Renal cortical epithelial cell (primary cell): ENCODE measurements at regions not wholly inside any gene's neighbourhood (a gene's known extent, or its start where the extent isn't known, plus 50 kb on each side); places are given as distances from the start of the nearest gene placed in this dataset.
"Not testable (repeated sequence)": the region's sequence is repeated elsewhere in the genome, so short reads cannot be mapped to it uniquely, and the experiment has no call there.

ENCODE experiments used
- DNase-seq: peaks from one replicate; pipeline ENCODE4 v3.0.0-alpha.2; 2011; ENCODE audit warnings: low read depth

DNA sequence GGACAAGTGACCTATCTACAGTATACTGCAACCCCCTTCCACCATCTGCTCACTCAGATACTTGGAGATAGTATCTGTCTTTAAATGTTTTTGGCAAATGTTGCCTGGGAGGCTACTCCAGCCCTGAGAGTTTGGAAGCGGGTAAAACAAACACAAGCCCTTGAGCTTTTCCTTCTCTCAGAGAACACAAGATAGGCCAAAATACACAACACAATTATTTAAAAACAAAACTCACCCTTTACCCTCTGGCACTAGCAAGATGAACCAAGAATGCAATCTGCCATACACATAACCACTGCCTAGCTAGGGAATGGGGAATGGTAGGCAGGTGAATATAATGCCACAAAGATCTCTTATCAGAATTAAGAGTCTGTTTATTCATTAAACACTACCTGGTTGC lies 324.7 kb upstream of the FAM47C start:
- no peak for DNase-seq

DNA sequence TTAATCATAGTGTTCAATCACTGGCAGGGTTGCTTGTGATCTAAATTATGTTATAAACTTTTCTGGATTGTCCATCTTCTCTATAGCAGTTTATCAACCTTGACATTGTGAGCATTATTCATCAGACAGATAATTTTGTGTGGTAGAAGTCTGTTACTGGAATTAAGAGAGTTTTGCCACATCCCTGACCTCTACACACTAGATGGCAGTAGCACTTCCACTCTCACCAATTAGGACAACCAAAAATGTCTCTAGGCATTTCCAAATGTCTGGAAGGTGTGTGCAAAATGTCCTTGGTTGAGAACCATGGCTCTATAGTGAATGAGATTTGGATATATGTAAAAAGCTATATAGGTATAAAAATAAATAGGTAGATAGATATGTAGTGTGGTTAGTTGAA lies 324.1 kb upstream of the FAM47C start:
- DNase-seq, result no peak

DNA sequence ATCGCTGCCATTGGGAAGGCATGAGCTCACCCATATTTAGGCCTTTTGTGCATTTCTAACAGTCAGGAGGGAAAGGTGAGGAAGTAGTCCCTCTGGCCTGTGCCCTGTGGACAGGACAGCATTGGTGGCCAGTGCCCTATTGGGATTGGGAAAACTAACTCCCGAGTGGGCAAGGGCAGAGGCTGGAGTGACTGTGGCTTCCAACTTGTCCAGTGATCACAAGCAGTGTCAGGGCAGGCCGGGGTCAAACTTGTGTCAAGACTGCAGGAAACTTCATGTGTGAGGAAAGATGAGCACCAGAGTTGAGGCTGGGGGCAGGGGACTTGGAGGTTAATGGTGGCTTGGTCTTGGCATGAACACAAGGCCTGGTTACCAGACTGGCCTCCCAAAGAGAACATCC lies 286.2 kb upstream of the FAM47C start:
- no peak for DNase-seq

DNA sequence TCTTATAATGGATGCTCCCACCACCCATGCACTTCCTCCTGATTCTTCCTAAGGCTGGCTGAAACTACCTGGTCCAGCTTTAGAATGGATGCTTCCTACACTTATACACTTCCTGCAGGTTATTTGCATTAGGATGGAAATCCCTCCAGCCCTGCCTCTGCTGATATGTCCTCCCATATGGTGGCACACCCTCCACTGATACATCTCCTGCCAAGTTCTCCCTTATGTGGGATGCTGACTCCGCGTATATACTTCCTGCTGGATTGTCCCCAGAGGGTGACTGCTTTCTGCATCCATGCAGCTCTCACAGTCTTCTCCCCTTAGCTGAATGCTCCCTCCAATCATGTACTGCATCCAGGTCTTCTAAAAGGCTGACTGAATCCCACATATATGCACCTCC lies 254.6 kb upstream of the FAM47C start:
- DNase-seq, result no peak

DNA sequence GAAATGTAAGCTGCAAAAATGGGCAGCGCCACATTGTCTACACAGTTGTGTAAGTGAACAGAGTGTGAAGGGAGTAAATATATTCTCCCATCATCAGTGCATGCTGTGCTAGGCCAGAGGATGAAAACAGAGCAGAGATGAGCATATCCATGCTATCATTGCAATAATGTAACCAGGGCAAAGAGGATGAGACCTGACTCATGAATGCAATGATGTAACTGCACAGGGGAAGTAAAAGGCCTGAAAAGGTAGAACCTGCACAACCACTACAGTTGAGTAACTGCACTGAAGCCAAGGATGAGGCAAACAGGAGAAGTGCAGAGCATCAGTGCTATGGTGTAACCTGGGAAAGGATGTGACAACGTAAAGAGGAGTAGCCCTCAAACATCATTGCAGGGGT lies 220.4 kb upstream of the FAM47C start:
- DNase-seq, result no peak

DNA sequence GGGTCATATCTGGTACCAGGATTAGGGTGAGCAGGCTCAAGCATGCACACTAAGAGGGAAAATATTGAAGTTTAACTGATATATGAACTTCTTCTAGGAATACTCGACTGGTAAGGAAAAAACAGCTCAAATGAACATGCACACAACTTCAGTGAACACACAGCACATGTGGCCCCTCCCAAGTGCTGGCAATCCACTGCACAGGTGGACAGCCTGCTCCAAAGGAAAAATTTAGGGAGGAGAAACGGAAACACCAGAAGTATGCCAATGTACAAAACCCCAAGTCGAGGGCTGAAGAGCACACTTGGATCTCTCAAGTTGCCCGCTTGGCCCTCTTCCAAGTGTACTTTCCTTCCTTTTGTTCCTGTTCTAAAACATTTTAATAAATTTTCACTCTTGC lies 205.0 kb upstream of the FAM47C start:
- DNase-seq, result no peak

DNA sequence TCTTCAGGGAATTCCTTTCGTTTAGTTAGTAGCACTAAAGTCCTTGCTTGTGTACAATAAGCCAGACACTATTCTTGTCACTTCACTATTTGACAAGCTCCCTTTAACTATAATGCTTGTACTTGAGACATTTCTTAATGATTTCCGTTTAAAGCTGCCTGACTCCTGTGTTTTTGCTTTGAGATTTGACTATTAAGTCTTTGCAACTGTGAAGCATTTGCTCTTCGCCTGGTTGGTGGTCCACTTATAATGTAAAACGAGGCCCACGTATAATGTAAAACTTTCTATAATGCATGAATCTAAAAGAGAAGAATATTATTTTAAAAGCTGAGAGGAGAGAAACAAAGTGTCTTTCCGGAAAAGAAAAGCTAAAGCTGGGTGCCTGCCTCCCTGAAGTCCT lies 204.1 kb upstream of the FAM47C start:
- no peak for DNase-seq

DNA sequence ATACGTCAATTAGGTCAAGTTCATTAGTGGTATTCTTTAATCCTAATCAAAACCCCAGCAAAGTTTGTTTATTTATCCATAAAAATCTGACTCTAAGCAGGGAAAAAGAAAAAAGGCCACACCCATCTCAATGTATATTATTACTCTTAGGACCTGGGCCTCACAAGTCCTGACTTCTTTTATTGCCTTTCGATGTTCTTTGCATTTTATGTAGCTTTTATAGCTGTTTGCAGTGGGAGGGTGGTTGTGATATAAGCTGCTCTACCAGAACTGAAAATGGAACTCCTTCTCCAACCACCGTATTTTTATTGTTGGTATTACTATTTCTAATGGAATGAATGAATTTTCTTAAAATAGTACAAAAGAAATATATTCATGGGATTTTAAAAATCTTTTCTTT lies 163.3 kb upstream of the FAM47C start:
- no peak for DNase-seq

DNA sequence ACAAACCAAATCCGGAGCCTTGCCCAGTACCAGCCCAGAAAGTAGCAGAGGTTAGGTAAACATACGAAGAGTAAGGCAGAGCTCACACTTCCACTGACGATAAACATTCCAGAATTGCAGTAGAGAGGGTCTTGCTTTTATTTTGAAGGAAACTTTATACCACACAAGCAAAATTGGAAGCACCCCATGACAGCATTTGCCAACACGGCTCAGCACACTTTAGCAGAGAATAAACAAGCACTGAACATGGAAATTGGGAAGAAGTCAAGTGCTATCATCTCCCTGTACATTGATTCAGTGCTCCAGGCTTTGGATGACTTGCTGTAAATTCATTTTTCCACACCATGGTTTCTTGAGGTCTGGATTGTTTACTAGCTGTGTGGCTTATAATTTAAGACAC lies 160.7 kb upstream of the FAM47C start:
- DNase-seq, result no peak

DNA sequence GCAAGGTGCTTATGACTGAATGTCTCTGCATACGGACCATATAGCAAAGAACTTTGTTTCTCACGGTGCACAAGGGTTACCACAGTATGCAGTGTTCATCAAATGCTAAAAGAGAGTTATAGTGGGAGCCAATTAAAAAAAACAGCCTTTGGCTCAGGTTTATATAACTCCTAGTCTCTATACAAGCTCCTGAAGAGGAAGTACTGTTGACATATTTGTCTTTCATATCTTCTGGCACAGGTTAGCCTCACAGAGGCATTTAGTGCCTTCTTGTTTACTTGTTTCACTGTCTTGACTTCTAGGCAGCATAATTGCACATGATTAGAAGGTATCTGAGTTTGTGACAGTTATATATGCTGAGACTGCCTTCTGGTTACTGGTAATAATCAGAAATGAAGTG lies 158.8 kb upstream of the FAM47C start:
- DNase-seq, result no peak

DNA sequence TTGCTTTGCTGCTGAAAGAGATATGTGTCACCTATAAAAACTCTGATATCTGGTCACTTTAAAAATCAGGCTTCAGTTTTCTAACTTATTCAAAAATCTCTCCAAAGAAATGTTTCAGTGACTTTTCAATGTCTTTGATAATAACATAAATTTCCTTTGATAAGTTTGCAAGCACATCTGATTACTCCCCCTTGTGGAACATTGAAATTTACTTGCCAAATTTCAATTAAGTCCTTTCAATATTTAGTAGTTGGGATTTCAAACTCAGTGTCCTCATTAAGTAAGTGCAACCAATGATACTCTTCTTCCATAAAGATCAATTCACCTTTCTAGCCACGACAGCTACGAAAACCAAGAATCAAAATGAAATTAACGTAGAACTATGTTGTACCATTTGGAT lies 151.3 kb upstream of the FAM47C start:
- DNase-seq, result peak; percentile 12

DNA sequence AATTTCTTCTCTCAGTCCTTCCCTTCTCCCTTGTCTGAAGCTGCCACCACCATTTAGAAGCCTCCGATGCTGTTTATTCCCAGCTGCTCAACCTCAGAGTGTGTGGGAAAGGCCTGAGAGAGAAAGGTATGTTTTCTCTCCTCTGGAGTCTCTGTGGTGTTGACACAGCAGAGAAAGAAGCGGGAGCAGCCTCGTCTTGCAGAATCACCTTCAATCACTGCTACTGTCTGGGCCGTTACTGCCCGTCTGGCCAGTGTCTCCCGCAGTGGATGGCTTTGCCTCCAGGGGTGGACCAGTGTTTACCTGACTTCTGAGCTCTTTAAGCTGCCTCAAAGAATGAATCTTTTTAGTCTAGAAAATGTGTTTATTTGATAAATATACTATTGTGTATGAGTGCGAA lies 148.9 kb upstream of the FAM47C start:
- no peak for DNase-seq

DNA sequence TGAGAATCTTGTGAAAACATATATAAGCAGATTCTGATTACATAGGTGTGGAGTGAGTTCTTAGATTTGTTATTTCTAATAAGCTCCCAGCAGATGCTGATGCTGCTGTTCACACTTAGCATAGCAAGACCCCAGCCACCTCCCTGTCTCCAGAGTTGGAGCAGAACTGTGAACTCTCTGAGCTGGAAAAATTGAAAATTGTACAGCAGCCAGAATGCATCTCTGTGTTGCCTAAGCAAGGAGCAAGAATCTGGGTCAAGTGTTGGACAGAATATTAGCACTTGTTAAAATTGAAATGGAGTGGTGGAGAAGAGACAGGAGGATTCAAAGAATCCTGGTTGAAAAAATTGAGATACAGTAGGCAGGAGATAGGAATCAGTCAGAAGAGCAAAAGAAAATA lies 146.6 kb upstream of the FAM47C start:
- DNase-seq, result no peak

DNA sequence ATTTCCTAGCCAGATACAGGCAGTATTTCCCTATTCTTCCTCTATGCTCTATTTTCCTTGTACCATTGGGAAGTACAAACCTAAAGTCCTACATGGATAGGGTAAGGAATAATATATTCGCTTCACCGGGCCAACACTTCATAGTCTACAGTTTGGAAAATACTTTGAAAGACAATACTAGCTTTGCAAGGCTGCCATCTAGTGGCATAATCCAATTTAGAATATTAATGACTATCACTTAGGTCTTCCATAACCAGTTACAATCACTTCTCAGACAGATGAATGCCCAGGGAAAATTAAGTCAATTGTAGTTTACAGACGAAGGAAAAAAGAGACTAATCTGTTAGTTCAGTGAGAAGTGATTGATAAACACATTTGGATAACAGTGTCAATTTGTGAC lies 141.0 kb upstream of the FAM47C start:
- DNase-seq, result peak; percentile 20

DNA sequence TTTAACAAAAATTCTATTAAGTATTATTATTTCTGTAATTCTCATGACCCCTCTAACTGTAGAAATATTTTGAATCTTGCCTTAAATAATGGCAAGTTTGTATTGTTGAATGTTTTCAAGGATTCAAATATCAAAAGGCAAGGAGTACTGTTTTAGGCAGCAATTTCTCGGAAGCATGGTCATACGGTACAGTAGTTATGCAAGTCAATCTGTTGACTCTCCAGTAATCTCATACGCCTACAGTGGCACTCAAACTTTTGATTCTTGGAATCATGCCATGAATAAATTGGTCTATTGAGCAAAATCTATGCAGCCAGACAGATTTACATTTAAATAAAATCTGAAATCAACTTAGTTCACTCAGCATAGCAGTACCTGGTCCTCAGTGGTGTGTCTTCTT lies 139.6 kb upstream of the FAM47C start:
- DNase-seq, result no peak

DNA sequence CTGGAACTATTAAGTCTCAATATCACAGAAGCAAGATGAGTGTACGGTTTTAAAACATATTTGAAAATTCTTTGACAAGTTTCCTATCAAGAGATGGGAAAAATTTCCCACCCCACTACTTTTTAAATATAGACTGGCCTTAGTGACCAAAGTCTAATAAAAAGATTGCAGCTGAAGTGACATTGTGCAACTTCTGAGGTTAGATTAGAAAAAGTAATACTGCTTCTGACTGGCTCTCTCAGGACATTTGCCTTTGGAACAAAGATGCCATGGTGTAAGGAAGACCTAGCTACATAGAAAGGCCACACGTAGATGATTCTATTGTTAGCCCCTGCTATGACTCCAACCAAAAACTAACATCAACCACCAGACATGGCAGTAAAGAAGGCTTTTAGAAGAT lies 138.7 kb upstream of the FAM47C start:
- no peak for DNase-seq

DNA sequence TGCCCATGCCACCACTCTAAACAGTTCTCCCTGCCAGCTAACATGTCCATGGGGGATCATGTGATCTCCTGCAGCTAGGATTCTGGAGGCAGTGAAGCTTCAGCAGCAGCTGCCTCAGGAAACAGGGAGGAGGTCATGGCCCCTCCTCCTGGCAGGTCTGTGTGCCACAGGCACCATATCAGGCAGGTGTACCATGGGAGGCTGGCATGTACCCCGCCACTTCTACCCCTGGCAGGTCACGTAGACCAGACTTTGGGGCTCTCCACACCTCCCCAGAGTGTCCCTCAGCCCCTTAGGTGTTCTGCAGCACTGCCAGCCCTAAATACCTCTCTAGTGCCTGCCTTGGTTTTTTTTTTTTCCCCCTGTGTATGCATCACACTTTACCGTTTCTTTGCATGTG lies 110.5 kb upstream of the FAM47C start:
- no peak for DNase-seq

DNA sequence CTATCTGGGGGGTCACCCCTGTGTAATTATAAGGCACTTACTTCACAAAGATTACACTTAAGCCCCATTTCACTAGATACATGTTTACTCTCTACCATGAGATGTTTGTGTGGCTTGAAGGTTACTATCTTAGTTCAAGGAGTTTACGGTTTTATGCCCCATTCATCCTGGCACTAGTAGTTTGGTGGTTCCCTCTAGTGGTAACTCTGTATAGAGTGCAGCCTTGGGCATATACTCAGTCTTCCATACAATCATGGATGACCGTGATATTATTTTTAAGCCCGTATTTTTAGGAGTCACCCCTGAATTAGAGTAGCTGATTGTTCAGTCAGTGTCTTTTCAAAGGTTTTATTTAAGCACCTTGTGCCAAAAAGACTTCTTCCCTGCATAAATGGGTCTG lies 109.9 kb upstream of the FAM47C start:
- DNase-seq, result peak; percentile 11

DNA sequence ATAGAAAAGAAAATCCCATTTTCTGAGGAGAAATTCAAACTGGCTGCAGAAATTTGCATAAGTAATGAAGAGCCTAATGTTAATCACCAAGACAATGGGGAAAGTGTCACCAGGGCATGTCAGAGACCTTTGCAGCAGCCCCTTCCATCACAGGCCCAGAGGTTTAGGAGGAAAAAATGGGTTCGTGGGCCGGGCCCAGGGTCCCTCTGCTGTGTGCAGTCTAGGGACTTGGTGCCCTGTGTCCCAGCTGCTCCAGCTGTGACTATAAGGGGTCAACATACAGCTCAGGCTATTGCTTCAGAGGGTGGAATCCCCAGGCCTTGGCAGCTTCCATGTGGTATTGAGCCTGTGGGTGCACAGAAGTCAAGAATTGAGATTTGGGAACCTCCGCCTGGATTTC lies 103.6 kb upstream of the FAM47C start:
- not testable (repeated sequence) for DNase-seq

DNA sequence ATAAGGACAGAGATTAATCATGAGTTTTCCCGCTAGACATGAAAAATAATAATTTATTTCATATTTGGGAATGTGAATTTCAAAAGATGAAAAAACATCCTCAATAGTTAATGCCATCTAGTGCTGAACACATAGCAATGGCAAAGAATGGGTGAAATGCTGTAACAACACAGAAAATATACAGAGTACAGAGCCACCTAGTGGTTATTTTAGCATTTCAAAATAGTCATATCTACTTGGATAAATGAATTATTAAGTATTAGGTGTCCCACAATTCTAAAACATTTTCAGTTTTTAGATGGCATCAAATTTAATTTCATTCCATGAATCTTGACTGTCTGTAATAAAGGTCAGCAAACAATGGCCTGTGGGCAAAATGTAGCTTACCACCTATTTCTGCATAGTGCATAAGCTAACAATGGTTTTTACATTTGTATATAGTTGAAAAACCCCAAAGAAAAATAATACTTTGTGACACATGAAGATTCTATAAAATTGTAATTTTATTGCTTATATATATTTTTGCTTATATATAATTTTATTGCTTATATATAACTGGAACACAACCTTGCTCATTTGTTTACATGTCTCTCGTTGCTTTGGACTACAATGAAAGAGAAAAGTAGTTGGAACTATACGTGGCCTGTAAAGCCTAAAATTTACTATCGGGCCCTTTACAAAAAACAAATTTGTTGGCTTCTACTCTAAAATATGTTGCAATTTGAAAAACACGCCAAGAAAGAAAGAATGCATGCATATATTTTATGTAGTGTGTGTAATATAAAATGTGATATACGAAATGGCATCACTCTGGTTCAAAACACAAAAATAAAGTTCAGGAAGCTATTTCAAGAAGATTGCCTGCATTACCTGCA lies 99.1 kb upstream of the FAM47C start:
- peak; percentile 35 for DNase-seq

DNA sequence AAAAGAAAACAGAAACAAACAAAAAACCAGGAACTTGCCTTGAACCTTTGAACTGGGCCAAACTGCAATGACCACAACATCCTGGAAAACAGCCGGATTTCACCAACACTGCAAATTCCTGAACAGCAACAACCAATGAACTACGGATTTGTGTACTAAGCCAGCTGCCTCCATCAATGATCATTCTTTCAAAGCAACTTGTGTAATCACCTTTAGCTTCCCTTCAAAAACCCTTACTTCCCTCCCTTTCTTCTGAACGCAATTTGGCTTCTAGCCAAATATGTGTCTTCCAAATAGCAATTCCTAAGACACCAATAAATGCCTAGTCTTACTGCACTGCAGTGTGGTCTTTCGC lies 98.5 kb upstream of the FAM47C start:
- peak; percentile 62 for DNase-seq

DNA sequence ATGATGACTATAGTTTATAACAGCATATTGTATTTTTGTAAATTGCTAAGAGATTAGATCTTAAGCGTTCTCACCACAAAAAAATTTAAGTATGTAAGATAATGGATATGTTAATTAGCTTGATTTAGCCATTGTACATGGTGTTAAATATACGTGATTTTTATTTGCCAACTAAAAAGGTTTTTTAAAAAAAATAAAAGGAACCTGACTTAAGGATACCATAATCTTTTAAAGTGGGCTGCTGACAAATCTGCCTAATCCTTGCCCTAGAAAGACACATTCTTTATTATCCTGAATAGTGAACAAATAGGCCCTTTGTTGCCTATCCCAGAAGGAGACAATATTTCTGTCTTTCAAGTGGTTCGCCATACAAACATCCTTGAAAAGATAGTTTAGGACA lies 94.6 kb upstream of the FAM47C start:
- DNase-seq, result no peak

DNA sequence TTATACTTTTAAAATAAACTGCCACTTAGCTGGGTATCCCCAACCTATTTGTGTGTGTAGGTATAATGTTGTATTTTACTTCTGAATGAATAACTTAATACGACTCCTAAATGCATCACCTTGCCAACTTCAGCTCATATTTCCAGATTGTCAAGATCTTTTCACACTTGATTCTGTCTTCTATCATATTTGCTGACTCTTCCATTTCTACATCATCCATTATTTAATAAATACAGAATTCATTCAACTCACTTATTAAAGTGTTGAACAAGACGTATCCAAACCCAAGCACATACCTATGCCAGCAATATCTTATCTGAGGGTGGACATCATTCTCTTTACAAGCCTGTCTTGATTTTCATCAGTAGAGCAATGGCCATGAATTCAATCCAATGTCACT lies 91.2 kb upstream of the FAM47C start:
- no peak for DNase-seq

DNA sequence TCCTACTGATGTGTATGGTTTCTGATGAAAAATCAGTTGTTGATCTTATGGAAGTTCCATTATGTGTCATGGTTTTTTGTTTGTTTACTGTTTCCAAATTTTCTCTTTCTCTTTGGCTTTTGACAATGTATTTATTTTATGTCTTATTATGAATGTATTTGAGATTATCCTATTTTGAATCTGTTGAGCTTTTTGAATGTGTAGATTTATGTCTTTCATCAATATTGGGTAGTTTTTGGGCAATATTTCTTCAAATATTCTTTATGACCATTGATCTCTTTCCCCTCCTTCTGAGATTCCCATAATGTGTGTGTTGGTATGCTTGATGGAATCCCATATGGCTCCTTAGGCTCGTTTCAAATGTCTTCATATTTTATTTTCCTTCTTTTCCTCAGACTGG lies 80.5 kb upstream of the FAM47C start:
- DNase-seq, result no peak
